CD4-positive, alpha-beta T cell treated with Interleukin-4 for 1 hour (primary cell): ENCODE measurements at regions not wholly inside any gene's neighbourhood (a gene's known extent, or its start where the extent isn't known, plus 50 kb on each side); places are given as distances from the start of the nearest gene placed in this dataset.
"Not testable (repeated sequence)": the region's sequence is repeated elsewhere in the genome, so short reads cannot be mapped to it uniquely, and the experiment has no call there.

Experiments
- DNase-seq, 2 donors: peaks; one replicate each; pipeline ENCODE4 v3.0.0-alpha.2; 2020 to 2022

DNA sequence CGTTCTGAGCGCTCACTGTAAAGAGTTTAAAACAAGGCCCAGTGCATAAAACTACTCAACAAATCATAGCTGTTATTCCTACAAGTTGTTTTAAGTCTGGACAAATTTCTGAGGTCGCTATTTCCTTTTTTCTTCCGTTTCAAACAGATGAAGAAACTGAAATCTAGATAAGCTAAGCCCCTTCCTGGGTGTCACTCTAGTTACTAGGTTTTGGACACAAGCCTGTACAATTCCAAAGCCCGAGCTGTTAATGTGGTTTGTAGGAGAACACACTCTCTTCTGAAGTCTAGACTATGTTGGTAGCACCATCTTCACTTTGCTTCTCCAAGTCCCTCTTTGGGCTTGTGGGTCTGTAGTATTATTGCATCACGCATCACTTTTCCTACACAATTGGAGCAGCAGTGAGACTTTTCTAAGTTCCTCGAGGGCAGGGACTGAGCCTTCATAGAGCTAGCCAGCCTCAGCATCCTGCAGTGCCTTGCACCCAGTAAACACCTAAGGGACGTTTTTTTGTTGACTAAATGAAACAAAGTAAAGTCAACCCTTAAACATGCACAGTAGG, 142.6 kb upstream of the PROK2 start:
- no peak for DNase-seq

DNA sequence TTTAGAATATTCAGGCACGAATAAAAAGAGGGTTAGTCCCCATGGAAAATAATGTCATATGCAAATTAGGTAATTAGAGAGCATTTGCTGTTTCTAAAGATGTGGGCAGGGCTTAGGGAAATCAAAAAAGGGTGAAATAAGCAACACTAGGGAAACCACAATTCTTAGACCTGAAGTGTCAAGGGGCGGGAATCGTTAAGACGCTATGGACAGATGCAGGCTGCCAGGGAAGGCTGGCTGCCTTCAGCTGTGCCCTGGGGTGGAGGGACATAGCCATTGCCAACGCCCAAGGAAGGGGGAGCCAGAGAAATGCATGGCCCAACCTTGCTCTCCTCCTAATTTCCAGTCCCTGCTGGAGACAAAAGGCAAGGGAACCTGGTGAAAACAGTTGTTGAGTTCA, 141.7 kb upstream of the PROK2 start:
- DNase-seq: no peak

DNA sequence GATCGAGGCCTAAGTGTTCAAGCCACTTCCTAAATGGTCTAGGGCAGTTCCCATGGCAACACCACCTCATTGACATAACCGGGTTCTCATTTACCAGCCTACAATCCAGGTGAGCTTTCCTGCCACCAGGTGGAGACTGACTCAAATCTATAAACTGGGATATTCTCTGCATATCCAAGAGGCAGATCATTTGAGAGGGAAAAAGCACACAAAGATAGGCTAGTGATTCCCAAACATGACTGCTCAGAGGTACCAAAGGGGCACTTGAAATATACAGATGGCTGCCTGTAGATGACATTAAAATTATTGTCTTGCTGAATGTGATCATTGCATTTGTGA, 141.3 kb upstream of the PROK2 start:
- peak; percentile 4 to 25 for DNase-seq

DNA sequence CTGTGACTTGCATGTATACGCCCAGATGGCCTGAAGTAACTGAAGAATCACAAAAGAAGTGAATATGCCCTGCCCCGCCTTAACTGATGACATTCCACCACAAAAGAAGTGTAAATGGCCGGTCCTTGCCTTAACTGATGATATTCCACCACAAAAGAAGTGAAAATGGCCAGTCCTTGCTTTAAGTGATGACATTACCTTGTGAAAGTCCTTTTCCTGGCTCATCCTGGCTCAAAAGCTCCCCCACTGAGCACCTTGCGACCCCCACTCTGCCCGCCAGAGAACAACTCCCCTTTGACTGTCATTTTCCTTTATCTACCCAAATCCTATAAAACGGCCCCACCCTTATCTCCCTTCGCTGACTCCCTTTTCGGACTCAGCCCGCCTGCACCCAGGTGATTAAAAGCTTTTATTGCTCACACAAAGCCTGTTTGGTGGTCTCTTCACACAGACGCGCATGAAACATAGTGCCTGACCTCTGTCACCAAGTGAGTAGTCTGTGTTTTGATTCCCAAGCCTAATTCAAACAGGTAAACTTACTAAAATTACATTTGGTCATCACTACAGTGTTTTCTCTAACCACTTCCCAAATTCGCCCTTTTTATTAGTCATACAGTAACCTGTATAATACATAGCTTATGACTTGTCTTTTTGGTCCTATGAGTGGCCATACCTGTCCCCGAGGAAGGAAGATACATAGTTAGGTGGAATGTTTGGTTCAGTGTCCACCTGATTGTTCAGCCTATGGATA, 140.7 kb upstream of the PROK2 start:
- DNase-seq: not testable (repeated sequence)

DNA sequence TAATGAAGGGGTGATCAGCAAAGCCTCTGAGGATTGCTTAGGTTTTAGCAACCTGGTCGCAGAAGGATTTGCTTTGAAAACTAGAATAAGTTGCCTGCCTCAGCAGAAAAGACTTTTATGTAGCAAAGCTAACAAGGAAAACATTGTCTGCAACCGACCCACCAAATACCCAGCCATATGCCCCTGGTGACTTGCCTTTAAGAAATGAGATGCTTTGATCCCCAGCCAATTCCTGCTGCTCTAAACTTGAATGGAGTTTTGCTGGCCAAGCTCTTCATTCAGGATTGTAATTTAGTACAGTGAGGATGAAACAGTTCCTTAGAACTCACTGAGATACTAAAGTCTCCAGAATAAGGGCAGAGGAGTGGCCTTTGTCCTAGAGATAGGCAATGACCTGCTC, 139.8 kb upstream of the PROK2 start:
- no peak for DNase-seq

DNA sequence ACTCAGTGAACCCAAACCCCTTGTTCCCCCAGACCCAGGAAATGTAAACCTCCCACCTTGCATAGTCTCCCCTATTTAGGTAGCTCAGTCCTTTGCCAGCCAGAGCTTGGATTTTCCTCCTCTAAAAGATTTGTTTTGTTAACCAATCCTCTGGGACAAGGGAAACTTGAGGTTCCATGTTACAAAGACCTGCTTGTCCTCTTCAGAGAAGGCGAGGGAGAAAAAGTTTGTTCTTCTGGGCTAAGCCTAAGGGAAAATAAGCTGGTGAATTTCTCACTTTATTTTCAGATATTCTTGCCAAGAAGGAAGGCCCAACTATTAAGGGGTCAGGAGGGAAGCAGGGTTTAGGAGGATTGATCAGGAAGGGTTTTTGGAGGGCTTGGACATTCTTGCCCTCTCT, 136.1 kb upstream of the PROK2 start:
- DNase-seq: no peak

DNA sequence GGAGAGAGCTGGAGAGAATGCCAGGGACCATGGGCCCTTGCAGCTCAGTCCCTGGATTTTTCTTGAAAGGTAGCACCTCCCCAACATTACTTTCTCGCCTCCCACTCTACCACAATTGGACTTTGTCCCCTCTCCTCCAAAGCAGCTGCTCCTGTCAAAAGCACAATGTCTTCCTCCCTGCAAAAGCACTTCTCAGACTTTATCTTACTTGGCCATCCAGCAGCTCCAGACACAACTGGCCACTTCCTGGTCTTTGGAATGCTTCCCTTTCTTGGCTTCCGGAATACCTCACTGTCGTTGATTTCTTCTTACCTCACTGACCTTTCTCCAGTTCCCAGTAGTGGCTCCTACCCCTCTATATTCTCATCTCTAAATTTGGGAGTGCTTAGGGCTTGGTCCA, 134.6 kb upstream of the PROK2 start:
- DNase-seq: no peak

DNA sequence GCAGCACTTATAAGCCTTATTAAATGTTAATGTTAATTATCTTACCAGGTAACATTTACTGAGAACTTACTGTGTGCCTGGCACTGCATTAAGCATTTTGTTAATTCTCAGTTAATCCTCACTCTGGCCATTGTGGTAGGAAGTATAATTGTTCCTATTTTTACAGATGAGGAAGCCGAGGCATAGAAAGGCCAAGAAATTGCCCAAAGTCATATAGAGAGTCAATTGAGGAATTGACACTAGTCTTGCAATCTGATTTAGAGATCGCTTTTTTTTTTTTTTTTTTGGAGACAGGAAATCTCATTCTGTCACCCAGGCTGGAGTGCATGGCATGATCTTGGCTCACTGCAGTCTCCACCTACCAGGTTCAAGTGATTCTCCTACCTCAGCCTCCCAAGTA, 132.6 kb upstream of the PROK2 start:
- DNase-seq: no peak

DNA sequence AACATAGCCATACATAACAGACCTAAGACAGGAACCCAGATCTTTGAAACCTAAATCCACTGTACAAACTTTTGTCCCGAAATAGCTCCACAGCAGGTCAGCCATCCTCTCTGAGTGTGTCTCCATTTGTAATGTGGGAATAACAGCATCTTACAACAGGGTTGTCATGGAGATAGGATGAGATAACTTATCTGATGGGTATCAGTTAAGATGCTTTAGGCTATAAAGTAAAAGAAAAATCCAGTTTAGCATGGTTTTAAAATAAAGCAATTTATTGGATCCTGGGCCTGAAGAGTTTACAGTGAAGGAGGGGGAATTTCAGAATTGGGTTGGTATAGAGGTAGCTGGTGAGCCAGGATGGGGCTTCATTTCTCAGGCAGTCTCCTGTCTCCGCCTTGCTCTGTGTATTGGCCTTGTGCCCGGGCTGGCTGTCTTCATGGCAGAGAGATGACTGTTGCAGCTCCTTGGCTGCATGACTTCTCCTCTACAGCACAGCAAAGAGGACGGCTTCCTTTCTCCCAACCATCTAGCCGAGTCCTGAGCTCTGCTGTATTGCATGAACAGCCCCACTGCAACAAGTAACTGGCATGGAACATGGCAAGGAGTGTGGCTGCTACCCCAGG, 131.9 kb upstream of the PROK2 start:
- DNase-seq: no peak

DNA sequence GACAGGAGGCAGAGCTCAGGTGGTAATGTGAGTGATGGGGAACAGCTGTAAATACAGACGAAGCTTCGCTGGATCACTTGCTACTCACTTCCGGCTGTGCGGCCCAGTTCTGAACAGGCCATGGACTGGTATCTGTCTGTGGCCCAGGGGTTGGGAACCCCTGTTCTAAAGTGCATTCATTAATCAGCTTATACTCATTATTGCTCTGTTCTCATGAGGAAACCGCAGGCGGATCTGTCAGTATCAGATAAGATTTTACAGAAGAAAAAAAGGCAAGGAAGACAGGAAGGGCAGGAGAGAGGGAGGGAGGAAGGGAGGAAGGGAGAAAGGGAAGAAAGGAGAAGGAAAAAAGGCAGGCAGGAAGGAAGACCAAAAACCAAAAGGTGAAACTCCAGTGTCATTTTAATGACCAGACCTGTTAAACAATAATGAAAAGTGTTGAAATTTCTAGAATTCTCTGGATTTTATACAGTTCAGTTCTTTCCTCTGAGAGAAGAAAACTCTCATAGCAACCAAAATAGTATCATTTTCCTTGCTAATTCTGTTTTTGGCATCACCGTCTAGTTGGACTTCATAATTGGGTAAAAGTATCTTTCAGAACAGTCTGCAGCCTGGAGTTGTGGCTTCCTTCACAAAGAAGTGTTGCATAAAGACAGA, 128.0 kb upstream of the PROK2 start:
- no peak for DNase-seq

DNA sequence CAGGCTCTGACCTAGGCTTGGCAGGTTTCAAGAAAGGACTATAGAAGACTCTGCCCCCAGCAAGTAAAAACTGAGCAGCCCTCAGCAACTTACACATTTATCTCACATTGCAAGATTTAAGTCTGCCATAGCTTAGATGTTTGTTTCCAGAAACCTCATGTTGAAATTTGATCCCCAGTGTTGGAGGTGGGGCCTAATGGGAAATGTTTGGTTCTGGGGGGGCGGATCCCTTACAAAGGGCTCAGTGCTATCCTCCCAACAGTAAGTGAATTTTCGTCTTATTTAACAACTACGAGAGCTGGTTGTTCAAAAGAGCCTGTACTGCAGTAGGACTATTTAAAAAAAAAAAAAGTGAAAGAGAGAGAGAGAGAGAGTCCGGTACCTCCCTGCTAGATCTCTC, 125.2 kb upstream of the PROK2 start:
- no peak for DNase-seq

DNA sequence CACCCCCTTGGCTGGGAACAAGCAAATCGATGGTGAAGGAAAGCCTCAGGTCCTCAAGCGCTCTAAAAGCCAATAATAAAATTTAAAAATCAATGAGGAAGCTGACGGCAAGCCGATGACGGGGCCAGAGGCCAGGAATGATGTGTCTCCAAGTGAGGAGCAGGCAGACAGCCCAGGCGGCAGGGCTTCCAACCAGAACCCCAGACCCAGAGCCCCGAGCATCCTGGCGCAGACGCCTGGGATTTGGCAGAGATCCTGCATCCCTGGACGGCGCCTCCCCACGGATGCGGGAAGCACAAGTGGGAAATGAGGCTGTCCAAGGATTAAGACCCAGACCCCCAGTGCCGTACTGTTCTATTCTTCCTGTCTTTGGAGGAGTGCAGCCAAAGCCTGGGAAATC, 123.0 kb upstream of the PROK2 start:
- no peak for DNase-seq

DNA sequence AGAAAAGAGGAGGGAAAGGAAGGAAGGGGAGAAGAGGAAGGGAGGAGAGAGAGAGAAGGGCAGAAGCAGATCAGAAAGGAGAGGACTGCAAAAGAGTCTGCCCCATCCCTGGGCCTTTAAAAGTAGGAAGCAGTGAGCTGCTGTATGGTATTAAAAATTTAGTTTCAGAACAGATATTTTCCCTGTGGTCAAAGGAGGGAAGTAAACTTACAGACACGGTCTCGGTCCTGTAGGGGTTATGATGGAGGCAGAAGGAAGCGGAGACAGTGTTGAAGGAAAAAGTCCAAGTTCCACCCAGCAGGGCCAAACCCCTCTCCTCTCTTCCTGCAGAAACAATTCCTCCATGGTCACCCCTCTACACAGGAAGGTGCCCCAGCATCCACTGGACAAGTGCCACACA, 122.0 kb upstream of the PROK2 start:
- DNase-seq: no peak

DNA sequence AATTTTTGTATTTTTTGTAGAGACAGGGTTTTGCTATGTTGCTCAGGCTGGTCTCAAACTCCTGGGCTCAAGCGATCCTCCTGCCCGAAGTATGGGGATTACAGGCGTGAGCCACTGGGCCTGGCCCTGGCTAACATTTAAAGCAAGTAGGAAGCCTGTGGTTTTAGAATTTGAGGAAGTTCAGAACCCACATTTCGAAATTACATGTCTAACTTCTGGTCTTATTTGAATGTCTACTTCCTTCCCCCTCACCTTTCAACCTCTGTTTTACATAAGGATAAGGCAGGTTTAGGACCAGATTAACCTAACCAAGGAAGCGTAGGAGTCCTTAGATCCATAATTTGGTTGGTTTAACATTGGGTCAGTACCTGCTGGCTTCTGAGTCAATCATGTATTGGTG, 120.5 kb upstream of the PROK2 start:
- DNase-seq: peak in 1 of 2 donors; percentile 47

DNA sequence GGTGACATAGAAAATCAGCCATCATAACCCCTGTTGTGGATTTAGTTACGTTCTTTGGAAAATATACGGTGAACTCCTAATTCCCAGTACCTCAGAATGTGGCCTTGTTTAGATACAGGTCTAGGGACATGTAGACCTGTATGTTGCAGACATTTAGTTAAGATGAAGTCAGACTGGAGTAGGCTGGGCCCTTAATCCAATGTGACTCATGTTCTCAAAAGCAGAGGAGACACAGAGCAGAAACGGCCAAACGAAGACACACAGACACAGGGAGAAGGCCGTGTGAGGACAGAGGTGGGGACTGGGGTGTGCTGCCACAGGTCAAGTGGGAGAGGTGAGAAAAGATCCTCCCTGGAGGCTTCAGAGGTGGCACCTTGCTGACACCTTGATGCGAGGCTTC, 119.0 kb upstream of the PROK2 start:
- no peak for DNase-seq

DNA sequence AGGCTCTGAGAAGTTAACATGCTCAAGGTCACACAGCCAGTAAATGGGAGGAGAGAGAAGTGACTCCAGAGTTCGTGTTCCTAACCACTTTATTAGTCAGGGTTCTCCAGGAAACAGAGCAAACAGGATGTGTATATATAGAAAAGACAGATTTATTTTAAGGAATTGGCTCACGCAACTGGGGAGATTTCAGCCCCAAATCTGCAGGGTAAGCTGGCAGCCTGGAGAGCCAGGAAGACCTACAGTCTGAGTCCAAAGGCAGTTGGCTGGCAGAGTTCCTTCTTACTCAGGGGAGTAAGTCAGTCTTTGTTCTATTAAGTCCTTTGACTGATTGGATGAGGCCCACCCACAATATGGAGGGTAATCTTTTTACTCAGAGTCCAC, 118.2 kb upstream of the PROK2 start:
- DNase-seq: no peak

DNA sequence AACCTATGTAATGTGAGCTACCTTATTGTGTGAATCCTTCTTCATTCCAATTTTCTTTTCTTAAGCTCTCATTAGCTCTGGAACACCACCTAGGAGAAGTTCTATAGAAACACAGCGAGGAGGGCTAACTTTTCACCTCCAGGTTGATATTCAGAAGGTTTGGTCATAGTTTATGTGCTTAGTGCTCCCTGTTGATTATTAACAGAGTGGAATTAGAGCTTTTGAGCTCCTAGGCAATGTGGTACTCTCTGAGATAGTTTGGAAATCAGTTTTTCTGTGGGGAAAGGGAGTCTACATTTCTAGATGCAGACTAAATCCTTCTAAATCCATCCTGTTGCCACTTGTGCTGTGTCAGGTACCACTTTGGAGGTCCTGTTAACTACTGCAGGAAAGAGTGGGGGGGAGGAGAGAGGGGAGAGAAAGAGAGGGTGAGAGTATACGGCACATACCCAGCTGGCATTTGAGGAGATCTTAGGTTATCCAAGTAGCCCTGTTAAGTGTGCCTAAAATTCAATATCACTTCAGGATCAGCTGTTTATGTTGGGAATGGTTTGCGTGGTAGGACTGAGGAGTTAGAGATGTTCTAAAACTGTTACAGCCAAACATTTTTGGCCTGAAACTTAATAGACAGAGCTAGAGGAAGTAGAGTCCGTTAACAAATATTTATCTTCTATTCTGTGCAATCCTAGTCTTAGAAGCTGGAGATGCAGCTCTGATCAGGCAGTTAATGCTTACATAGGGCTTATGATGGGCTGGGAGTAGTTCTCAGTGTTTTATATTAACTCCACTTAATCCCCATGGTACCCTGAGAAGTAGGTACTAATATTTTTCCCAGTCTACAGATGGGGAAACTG, 117.5 kb upstream of the PROK2 start:
- no peak for DNase-seq

DNA sequence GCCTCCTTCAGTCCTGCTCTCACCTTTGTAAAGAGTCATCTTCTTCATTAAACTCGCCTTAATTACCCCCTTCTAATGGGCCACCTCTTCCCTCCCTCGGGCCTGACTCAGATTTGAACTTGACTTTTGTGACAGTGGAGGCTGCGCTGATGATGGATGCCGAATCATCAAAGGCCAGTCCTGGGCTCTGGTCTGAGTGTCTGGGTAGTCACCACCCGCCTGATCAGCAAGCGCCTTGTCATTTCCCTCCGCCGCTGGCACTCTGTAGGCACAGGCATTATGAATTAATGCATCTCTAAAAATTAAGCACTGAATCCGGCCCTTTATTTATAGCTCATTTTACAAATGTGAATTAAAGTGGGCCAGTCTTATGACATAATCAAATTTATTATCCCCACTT, 116.7 kb upstream of the PROK2 start:
- DNase-seq: no peak

DNA sequence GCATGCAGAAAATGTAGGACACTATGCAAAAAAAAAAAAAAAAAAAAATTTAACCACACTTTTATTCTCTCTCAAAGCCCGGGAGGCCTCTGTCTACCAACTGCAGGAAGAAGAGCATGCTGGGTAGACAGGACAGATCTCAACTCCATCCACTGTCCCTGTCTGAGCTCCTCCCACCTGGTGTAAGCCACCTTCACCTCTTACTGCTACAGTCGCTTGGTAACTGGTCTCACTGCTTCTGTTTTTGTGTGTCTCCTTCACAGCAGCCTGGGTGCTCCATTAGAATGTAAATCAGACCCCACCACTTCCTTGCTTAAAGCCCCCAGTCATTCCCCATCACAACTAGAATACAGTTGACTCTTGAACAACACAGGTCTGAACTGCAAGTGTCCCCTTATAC, 115.1 kb upstream of the PROK2 start:
- no peak for DNase-seq

DNA sequence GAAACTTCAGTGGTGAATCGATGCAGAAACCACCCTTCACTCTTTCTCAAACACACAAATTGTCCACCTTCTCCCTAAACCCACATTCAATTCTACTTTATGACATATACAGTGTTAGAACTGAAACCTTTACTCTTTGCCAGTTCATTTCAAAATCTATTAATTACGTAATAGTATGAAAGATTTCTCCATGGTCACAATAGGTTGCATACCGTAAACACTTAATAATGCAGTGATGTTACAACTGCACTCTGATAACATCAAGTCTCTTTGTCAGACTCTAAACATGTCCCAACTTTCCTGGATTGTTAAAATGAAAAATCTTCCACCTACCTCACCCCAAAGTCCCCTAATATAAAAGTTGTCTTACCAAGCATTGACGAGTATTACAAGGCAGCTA, 111.8 kb upstream of the PROK2 start:
- DNase-seq: no peak

DNA sequence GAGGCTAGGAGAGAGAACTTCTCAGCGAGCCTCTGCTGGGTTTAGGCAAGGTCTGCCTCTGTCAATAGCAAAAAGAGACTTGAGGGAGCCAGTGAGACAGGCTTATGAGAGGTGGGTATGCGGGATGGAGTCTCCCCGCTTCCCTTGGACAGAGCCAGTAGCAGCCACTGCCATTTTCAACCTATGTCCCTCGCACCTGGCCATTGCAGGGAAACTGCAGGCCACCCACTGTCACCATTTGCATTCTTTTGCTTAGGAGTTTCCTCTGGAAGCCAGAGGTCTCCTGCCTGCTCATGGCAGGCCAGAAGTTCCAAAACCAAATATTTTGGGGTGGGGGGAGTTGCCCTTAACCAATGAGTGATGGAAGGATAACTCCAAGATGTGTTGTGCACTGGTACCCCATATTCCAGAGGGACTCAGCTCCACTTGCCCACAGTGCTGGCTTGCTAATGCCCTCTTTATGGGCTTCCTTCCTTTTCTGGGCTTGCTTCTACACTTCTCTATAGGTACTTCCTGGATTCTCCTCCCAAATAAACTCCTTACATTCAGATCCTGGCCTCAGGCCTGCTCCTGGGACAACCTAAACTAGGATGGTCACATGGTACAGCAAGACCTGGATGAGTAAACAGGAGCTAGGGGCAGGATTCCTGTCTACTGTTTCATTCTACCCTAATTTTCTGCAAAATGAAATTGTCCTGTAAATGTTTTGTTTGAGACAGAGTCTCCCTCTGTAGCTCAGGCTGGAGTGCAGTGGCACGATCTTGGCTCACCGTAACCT, 108.9 kb upstream of the PROK2 start:
- no peak for DNase-seq

DNA sequence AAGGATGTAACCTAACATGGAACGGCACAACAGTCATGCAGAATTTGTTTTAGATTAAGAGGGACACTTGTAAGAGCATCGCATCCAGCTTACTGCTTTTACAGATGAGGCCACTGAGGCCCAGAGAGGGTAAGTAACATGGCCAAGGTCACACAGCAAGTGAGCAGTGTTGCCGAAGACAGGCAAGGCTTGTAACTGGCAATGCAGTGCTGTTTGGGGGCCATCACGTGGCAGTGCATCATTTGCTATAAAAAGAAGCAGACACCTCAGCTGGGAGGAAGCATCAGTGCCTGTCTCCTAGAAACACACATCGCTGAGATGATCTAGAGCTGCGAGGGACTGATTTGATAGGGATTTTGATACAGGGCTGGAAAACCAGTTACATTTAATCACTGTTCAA, 108.2 kb upstream of the PROK2 start:
- no peak for DNase-seq

DNA sequence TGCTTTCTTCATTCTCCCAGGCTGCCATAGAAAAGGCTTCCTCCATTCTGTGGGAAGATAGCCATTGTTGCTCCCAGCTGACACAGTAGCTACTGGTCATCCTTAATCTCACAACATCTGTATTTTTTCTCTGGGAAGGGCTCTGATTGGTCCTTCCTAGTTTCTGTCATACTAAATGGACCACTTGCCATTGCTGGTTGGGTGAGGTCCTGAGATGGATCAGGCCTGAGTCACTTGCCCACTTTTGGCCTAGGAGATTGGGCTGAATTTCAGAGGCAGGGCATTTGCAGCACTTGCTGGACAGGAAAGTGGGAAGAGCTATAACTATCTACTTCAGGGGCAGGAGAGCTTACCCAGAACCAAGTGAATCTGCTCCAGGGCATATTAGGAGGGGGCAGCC, 106.5 kb upstream of the PROK2 start:
- DNase-seq: no peak
